GM19023 (cell line): ENCODE measurements at regions not wholly inside any gene's neighbourhood (a gene's known extent, or its start where the extent isn't known, plus 50 kb on each side); places are given as distances from the start of the nearest gene placed in this dataset.

Source experiments
- ATAC-seq: cut with Tn5 transposase; IDR thresholded peaks from one replicate; pipeline ENCODE4 v1.9.1; 2021; ENCODE audit warnings: mild to moderate bottlenecking, moderate library complexity; ENCODE audit not compliant: unreplicated experiment

DNA sequence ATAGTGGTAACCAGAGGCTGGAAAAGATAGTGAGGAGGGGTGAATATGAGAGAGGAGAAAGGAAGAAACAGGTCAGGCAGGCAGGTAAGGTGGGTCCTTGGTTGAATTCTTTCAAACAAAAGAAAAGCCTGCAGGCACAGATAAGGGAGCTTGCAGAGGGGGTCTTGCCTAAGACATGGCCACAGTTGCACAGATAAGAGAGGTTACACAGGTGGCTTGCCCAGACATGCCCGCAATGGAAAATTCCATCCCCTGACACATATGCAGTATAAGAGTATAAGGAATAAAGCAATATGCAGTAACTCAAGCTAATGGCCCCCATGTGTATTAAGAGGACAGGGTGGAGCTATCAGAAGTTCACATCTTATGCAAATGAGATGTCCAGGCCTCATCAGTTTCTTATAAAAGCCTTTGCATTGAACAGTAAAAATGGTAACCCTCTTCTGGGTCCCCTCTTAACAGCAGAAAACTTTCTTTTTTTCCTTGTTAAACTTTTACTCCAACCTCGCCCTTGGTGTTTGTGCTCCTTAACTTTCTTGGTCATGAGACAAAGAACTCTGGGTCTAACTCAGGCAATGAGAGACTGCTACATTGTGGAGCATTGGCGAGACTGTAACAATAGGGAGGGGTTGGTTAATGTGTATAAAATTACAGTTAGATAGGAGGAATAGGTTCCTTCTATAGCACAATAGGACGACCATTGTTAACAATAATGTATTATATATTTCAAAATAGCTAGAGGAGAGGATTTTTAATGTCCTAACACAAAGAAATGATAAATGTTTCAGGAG, 764.6 kb downstream of the TSN start:
- ATAC-seq = no peak

DNA sequence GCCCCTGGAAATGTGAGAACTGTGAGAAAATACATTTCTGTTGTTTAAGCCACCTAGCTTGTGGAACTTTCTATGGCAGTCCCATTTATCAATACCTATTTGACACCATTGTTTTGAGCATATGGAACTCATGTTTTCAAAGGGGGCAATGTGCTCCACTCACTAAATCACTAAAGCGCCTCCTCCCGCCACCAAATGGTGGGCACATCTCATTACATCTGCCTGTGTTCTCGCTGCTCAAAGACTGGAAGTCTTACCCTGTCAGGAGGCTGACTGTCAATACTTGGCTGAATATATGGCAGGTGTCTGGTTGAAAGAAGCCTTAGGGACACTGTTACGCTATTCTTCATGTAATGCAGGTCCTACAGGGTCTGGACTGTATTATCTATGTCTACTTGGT, 767.7 kb downstream of the TSN start:
- ATAC-seq = no peak

DNA sequence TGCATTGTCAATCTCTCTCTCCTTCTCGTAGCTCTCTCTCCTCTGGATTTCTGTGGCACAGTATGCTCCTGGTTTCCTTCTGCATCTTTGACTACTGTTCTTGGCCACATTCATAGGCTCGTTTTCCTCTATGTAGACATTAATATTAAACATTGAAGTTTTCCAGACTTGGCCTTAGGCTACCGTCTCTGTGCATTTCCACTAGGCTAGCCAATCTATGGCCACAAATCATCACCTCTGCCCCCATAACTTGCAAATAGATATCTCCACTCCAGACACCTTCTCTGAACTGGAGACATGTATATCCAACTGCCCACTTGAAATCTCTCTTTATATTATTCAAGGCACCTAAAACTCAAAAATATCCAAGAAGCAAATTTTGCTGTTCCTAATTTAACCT, 768.5 kb downstream of the TSN start:
- no peak for ATAC-seq

DNA sequence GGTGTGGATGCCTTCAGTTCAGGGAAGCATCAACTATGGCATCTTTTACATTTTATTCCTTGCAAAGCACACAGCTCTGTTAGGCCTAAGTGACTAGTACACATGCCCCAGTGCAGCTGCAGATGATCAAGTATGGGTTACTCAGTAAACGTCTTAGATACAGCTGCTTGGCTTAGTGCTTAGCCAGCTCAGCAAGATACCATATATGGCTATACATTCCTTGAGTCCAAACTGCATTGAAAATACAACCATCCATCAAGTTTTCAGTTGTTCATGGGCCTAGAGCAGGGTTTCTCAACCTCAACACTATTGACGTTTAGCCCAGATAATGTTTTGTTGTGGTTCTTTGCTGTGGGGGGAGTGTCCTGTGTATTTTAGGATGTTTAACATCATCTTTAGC, 769.9 kb downstream of the TSN start:
- no peak for ATAC-seq

DNA sequence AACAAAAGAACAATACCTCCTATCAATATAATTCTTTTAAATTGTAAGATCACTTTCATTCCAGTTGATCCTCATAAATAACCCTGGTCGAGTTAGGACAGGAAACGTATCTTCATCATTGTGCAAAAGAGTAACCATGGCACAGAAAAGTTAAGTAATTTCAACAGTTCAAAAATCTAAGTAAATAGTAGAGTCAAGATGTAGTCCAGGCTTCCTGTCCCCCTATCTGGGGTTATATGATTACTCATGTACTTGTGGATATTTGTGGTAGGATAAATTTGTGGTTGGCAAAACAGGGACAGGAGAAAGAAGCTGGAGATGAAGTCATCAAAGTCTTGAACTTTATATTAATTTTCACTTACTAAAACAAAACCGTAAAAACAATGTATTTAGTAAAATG, 772.6 kb downstream of the TSN start:
- no peak for ATAC-seq

DNA sequence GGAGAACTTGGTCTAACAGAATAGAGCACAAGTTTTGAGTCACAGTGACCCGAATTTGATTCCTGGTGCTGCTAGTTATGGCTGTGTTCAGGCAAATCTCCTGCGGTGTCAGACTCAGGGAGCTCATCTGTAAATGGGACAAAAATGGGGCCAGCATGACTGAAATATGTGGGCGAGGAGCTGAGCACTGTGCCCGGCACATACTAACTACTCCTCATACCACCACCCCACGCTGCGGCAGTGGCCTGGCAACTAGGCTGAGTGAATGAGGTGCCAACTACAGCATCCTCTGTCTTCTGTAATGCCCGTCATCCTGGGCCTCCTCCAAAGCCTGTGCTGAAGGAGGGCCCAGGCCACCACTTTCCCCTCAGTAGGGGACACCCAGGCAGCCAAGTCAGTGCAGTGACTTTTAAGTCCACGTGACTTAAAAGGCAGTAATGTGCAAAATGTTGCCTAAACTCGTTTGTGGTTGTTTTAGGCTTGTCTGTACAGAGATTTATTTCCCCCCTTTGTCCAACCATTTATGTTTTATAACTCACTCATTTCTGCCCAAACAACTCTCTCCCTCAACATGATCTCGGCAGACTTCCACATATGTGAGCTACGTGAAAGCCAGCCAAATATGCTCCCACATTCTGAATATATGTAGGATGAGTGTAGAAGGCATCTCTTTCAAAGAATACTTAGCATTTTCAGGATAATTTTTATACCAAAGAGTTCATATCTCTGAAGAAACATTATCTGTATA, 773.7 kb downstream of the TSN start:
- no peak for ATAC-seq

DNA sequence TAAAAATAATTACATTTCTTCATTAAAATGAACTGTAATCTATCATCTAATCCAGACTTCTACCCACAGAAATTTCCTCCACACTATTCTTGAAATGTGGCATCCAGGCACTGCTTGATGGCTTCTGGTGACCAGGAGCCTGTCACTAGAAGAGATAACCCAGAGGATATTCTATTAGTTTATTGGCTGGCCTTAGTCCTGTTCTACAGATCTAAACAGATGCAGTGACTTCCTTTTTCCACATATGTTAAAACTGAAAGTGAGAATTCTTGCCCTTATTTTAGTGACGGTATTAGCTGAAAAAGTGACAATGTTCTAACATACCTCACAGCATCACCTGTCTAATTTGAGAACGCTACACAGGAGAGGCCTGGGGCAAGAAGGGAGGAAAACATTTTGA, 775.4 kb downstream of the TSN start:
- no peak for ATAC-seq

DNA sequence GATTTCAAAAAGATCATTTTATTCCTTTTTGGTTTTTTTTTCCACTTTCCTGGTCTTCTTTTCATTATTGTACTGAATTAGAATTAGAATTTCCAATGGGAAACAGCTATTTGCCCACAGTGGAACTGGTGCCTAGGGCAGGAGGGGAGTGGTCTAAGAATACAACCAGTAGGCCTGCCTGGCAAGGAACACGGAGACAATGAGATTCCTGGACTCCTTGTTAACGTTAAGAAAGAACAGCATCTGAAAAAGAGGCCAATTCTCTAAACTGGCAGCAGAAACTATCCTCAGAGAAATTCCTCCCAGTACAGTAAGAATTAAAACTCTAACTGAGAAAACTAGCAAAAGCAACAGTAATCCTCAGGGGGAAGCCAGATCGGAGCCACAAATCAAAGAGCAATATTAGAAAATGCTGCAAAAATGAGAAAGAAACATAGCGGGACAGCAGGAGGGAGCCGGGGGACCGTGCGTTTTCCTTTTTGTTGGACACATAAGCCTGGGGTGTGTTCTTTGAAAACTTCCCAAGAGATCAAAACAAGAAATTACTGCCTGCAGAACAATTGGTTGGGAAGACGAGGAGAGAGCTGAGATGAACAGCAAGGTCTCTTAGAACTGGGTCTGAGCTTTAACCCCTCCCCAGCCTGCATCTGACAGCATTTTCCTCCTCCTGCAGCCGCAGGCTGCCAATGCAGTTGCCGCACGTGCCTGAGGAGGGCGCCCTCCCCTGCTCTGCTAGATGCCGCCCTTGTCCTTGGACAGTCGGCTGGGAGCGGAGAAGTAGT, 776.0 kb downstream of the TSN start:
- no peak for ATAC-seq

DNA sequence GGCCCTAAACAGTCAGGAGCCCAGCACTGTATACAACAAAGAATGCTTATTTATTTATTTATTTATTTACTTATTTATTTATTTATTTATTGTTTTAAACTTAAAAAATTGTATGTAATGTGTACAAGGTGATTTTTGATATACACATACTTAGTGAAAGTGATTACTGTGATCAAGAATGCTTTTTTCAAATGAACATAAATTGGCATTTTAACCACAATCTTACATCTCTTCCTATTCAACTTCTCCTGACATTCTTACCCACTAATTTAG, 776.6 kb downstream of the TSN start:
- no peak for ATAC-seq

DNA sequence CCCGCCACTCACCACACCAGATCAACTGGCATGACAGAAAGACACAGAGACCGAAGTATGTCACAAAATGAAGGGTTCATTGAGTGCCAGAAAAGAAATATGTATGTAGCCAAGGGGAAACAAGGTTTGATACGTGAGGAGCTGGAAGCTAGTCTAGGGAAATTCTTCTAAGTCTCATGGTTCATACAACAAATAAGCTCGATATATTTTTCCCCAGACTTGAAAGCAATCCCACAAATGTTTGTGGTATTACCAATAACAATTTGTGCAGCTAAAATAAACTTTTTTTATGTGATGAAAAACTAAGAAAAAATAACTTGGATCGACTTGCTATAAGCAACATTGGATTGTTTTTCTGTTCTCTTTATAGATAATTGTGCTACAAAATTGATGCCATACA, 777.0 kb downstream of the TSN start:
- ATAC-seq = no peak

DNA sequence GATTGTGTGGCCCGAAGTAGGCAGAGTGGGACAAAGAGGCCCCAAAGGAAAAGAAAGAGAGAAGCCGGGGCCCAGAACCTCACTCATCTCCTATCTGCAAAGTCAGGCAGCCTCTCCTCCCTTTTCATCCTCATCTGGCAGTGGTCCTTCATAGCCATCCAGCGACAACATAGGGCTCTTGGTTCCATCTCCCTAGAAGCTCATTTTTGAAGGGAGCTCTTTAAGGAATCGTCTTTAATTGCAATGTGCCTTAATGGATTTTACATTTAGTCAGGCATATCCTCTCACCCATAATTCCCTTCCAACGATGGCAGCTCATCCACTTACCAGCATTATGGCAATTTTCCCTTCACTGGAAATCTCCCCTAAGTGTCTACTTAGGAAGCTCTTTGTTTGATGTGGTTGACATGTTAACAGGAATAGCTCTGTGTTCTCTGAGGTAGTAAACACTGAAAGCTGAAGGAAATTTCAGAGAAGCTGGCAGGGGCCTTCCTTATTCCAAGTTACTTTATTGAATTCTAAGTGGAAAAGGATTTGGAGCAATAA, 780.6 kb downstream of the TSN start:
- no peak for ATAC-seq

DNA sequence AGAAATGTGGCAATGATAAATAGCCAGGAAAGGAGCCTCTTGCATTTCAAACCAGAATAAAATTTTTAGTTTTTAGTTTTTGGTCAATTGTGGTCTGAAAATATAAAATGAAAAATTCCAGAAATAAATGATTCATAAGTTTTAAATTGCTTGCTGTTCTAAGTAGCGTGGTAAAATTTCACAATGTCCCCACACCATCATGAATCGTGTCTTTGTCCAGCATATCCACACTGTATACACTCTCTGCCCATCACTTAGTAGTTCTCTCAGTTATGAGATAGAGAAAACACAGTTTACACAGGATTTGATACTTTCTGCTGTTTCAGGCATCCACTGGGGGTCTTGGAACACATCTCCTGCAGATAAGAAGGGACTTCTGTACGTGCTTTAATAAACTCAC, 783.9 kb downstream of the TSN start:
- ATAC-seq = no peak

DNA sequence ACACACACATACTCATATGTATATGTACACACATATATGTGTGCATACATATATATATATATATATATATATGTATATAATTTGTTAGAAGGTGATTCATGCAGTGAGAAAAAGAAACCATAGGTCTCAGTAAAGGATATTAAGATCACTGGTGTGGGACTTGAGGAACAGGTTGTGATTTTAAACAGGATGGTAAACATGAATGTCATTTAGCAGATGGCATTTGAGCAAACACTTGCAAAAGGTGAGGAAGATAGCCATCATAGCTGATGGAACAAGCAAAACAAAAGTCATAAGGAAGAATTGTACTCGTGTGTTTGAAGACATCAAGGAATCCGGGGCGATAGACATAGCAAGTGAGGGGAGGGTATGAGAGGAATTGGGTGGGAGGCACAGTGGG, 784.5 kb downstream of the TSN start:
- no peak for ATAC-seq

DNA sequence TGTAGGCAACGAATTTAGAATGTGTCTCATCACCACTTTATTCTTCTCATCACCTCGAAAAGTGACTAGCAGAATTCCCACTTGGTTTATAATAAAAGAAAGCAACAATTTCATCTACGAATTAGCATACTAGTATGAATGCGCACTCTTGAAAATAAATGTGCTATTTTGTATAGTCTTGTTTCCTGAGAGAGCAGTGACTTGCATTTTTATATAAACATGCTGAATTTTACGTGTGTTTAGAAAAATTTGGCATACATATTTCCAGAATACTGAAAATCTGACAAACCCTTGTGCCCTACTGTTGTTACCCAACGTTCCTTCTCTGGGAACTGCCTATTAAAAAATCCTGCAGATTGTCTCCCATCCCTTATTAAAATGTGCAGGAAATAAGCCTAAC, 786.8 kb downstream of the TSN start:
- no peak for ATAC-seq

DNA sequence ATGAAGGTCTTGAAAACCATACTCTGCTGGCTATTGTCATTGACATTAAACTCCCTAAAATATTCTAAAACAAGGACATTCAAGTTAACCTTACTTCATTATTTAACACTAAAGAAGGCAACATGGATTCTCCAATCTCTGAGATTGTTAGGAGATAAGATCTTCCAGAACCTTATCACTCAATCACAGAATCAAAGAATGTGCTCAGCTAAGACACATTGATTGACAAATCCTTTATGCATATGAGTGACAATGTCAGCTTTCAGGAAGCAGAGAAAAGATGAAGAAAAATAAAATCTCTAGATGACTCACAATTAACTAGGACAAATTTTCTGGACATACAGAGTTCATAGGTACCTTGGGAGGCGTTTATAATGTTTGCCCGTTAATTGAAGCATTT, 787.2 kb downstream of the TSN start:
- ATAC-seq = no peak

DNA sequence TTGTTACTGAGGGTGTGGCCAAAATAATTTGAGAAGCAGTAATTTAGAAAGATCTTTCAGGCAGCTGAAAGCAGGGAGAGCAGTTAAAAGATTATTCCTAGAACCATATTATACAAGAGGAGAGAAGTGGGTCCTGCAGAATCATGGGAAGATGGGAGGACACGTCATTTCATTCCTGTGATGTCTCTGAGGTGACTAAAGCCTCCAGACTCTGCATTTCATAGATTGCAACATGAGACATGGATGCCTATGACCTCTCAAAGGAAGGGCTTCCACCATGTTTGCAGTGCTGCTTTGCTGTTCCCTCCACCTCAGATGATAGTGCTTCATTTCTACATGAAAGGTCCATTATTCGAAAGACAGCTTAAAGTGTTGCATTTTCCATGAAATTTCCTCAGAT, 788.4 kb downstream of the TSN start:
- no peak for ATAC-seq

DNA sequence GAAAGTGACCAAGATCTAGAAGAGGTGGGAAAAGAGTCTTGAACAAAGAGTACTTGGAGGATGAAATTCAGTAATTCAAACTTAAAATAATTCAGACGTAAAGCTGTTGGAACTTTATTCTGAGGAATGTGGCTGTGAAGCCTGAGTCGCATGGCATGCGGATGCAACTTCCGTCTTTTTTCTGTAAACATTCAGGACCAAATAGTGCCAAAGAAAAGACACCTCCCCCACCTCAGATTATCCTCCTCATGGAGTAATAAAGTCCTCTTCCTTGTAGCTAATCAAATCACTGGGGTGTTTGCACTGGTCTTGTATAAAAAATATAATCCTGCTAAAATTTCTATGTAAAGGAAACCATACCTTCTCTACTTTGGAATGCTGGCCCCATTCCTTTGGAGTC, 790.4 kb downstream of the TSN start:
- no peak for ATAC-seq

DNA sequence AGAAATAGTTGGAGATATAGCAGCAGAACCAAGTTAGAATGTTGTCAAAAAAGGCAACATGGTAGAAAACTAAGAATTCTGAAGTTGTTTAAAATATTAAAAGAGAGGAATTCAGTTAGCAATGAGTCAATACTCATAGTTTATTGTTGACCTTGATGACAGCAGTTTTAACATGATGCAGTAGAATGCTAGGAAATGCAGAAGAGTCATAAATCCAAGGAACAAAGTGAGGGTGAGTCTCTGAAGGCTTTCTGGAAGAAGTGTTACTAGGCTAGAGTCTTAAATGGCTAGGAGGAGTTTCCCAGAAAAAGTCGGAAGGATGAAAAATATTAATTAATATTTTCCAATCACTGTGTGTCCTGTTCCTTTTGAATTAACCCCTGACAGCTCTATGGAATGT, 807.3 kb downstream of the TSN start:
- no peak for ATAC-seq

DNA sequence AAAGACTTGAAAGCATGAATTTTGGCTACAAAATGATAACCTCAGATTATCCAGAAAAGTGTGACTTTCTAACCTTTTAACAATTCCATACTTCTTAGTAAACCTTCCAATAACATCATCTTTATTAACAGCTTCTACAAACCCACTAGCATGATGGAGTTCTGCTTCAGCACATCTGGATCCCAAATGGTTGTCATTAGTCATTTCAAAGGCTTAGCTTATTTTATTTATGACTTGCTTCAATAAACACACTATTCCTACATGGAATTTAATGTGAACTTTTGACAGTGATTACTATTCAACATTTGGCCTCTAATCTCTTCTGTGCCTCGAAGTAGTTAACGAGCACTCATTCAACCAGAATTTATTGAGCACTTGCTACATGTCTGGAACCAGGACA, 808.3 kb downstream of the TSN start:
- no peak for ATAC-seq

DNA sequence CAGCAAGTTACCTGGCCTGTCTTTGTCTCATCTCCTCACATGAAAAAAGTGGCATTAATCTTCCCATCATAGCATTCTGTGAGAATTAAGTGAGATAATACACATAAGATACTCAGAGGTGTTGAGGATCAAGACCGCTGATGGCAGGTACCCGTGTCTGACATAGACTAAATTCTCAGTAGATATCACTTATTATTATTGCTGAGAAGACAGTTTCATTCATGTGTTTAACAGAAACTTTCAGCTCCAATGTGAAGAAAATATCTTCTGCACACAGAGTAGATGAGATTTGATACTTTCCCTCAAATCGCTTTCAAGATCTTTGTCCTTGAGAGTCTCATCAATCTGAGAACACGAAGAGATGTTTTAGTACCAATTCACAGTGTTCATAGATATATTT, 809.4 kb downstream of the TSN start:
- ATAC-seq = no peak

DNA sequence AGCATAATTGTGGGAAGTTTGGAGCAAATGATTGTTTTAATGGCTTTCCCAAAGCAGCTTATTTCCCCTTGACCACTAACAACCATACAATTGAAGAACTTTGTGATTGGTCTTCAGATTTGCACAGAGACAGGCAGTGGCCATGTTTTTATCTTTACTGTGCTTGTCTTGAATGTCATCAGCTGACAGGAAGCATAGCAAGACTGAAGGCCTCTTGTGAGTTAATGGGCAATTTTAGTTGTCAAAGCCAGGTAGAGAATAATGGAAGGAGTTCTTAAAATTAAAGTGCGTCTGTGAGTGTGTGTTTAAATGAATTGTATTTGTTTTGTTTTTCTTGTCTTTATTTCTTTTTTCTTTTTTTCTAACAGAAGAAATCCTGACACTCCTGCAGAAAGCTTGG, 809.9 kb downstream of the TSN start:
- no peak for ATAC-seq

DNA sequence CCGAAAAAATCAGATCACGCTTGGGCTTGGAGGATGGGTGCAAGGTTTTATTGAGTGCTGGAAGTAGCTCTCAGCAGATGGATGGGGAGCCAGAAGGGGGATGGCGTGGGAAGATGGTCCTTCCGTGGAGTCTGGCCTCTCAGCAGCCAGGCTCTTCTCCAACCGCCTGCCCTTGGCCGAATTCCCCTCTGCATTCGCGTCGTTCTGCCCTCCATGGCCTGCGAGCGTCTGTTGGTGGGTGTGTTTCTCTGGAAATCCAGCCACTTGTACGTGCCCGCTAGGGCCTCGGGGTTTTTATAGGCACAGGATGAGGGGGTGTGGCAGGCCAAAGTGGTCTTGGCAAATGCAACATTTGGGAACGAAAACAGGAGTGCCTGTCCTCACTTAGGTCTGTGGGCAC, 815.2 kb downstream of the TSN start:
- no peak for ATAC-seq
